LNCaP clone FGC (cell line): ENCODE measurements at regions not wholly inside any gene's neighbourhood (a gene's known extent, or its start where the extent isn't known, plus 50 kb on each side); places are given as distances from the start of the nearest gene placed in this dataset.

ENCODE experiments used
- DNase-seq: peaks from one replicate; pipeline ENCODE4 v3.0.0-alpha.2; 2011; ENCODE audit warnings: low read depth
- H3K4me3 ChIP-seq: 2 replicates; pipeline ENCODE4 v1.5.1; 2011; ENCODE audit warnings: mild to moderate bottlenecking, low read depth, low read length, control low read depth
- TF ChIP-seq, protein P1 (sequence below): IDR thresholded peaks from 2 replicates; pipeline ENCODE4 v1.5.1; 2012; ENCODE audit warnings: mild to moderate bottlenecking; ENCODE audit not compliant: control insufficient read depth, insufficient read depth; ENCODE audit errors: extremely low read depth

DNA sequence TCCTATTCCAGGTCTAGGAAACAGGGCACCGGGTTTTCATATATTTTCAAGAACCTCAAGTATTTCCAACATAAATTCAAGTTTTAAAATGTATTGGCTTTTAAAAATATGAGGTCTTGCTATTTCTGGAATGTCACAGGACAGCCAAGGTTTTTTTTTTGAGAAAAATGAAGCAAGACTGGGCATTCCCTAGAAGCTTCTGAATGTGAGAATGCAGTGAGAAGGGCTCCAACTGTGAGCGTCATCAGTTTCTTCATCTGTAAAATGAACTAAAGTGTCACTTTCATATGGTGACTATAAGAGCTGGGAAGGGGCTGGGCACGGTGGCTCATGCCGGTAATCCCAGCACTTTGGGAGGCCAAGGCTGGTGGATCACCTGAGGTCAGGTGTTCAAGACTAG lies 455.8 kb upstream of the MAF start:
- H3K4me3 ChIP-seq = no peak overlapping the region
- no peak for DNase-seq
- TF ChIP-seq, protein P1, sequence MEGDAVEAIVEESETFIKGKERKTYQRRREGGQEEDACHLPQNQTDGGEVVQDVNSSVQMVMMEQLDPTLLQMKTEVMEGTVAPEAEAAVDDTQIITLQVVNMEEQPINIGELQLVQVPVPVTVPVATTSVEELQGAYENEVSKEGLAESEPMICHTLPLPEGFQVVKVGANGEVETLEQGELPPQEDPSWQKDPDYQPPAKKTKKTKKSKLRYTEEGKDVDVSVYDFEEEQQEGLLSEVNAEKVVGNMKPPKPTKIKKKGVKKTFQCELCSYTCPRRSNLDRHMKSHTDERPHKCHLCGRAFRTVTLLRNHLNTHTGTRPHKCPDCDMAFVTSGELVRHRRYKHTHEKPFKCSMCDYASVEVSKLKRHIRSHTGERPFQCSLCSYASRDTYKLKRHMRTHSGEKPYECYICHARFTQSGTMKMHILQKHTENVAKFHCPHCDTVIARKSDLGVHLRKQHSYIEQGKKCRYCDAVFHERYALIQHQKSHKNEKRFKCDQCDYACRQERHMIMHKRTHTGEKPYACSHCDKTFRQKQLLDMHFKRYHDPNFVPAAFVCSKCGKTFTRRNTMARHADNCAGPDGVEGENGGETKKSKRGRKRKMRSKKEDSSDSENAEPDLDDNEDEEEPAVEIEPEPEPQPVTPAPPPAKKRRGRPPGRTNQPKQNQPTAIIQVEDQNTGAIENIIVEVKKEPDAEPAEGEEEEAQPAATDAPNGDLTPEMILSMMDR = no peak

DNA sequence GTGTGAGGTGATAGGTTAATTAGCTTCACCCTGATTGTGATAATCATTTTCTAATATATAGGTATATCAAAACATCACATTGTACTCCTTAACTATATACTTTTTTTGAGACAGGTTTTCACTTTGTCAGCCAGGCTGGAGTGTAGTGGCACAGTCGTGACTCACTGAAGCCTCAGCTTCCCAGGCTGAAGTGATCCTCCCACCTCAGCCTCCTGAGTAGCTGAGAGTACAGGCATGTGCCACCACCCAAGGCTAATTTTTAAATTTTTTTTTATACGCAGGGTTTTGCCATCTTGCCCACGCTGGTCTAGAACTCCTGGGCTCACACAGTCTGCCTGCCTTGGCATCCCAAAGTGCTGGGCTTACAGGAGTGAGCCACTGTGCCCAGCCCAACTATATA lies 455.3 kb upstream of the MAF start:
- TF ChIP-seq, protein P1 = no peak
- no peak for DNase-seq

DNA sequence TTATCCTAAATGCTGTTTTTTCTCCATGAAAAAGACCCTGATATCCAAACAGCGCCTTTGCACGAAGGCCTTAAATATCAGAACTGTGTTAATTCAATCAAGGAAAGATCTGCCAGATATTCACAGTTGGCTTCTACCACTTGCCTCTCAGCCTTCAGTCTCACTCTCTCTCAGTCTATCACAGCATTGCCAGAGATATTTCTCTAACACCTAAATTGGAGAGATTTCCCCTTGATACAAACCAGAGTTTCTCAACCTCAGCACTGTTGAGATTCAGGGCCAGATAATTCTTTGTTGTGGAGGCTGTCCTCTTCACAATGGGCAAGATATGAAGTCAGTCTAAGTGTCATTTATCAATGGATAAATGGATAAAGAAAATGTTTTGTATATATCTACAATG lies 454.1 kb upstream of the MAF start:
- TF ChIP-seq, protein P1 = no peak
- no peak for DNase-seq
- no peak overlapping the region for H3K4me3 ChIP-seq

More for the DNA sequence above, 455.3 kb upstream of the MAF start:
- H3K4me3 ChIP-seq = no peak overlapping the region

DNA sequence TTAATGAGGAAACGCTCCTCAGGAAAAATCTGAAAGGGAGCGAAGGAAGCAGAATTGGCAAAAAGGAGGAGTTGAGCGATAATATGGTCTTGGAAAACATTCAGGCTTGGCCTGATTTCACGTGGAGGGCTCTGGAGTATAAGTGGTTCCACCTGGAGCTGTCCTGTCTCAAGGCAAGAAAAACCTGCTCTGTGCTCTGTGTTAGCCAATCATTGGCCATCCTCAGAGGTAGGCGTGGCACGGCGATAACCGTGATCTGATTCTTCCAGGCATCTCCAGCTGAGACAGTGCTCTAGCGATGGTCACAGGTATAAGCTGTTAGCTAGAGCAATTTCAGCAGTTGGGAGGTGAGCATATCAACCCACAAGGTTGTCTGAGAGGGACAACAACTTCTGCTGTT lies 450.5 kb upstream of the MAF start:
- TF ChIP-seq, protein P1 = no peak
- DNase-seq = no peak
- no peak overlapping the region for H3K4me3 ChIP-seq

DNA sequence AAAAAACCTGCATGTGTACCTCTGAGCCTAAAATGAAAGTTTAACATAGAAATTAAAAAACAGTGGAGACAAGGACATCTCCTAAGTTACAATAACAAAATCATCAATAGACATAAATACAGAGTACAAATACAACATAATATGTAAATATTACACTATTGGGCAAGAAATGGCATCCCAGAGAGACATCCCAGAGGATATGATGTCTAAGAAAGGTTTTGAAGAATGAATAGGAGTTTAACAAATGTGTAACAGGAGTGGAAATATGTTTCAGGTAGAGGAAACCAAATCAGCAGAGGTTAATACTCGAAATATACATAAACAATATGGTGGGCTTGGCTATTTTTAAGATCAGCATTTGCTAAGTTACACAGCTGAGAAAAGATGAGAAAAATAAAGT lies 447.7 kb upstream of the MAF start:
- TF ChIP-seq, protein P1 = no peak
- H3K4me3 ChIP-seq = no peak overlapping the region
- DNase-seq = no peak

DNA sequence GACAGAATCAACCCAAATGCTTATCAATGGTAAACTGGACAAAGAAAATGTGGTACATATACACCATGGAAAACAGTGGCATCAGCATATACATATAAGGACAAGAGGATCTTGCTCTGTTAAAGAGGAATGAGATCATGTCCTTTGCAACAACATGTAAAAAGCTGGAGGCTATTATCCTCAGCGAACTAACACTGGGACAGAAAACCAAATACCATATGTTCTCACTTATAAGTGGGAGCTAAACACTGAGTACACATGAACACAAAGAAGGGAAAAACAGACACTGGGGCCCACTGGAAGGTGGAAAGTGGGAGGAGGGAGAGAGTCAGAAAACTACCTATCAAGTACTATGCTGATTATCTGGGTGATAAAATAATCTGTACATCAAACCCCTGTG lies 447.3 kb upstream of the MAF start:
- TF ChIP-seq, protein P1 = no peak
- DNase-seq = no peak
- no peak overlapping the region for H3K4me3 ChIP-seq

DNA sequence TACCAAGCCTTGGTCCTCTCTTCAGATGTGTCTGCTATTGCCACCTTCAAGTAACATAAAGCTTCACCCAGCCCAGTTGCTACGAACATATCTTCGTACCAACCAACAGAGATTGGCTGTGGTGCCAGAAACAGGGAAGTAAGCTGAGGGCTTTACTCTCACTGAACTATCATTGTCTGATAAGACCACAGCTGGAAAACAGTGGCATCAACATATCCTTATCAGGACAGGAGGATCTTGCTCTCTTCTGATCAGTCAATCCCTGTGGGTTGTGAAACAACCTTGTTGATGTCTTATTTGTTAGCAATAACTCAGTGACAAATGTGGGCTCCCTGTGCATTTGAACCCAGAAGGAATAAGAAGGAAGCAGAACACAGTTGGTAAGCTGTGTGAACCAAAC lies 446.3 kb upstream of the MAF start:
- TF ChIP-seq, protein P1 = no peak
- no peak for DNase-seq
- H3K4me3 ChIP-seq = no peak overlapping the region
